Stimulated activated CD8-positive, alpha-beta memory T cell treated with anti-CD3 and anti-CD28 coated beads, Interleukin-7, amount 100 ng/mL, for 24 hours (primary cell): ENCODE measurements at regions not wholly inside any gene's neighbourhood (a gene's known extent, or its start where the extent isn't known, plus 50 kb on each side); places are given as distances from the start of the nearest gene placed in this dataset.

Experiments
- DNase-seq: peaks from one replicate; pipeline ENCODE4 v3.0.0-alpha.2; 2020; ENCODE audit warnings: low read depth

DNA sequence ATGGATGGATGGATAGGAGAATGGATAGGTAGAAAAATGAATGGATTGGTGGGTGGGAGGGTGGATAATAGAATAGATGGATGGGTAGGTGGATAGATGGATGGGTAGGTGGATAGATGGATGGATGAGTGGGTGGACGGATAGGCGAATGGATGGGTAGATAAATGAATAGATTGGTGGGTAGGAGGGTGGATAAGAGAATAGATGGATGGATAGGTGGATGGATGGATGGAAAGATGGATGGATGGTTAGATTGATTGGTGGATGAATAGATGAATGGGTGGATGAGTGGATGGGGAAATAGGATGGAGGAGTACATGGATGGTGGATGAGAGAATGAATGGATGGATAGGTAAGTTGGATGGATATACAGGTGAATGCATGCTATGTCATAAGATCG is 110.5 kb downstream of the CEBPB start:
- no peak for DNase-seq

DNA sequence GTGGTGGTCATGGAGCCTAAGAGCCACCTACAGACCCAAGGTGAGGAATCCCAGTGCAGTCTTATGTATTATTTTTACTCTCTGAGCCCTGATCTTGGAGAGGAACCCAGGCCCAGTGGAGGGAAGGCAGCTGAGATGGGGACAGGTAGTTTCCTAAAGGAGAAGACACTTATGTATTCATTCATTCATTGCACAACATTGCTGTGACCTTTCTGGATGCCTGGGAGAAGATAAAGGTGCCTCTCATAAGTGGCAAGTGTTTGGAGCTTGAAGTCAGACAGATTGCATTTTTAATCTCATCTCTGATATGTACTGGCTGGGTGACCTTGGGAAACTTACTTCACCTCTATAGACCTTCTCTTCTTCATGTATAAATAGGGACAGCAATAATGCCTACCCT is 111.1 kb downstream of the CEBPB start:
- no peak for DNase-seq

- DNase-seq, result no peak
Observed at GRCh38 chr20:50302341-50303057, 111.9 kb downstream of the CEBPB start.

- DNase-seq, result no peak
Observed at GRCh38 chr20:50303573-50304500, 113.2 kb downstream of the CEBPB start.

GRCh38 chr20:50304501-50304856 is 113.8 kb downstream of the CEBPB start:
- no peak for DNase-seq

GRCh38 chr20:50304923-50305635 is 114.4 kb downstream of the CEBPB start:
- no peak for DNase-seq

DNA sequence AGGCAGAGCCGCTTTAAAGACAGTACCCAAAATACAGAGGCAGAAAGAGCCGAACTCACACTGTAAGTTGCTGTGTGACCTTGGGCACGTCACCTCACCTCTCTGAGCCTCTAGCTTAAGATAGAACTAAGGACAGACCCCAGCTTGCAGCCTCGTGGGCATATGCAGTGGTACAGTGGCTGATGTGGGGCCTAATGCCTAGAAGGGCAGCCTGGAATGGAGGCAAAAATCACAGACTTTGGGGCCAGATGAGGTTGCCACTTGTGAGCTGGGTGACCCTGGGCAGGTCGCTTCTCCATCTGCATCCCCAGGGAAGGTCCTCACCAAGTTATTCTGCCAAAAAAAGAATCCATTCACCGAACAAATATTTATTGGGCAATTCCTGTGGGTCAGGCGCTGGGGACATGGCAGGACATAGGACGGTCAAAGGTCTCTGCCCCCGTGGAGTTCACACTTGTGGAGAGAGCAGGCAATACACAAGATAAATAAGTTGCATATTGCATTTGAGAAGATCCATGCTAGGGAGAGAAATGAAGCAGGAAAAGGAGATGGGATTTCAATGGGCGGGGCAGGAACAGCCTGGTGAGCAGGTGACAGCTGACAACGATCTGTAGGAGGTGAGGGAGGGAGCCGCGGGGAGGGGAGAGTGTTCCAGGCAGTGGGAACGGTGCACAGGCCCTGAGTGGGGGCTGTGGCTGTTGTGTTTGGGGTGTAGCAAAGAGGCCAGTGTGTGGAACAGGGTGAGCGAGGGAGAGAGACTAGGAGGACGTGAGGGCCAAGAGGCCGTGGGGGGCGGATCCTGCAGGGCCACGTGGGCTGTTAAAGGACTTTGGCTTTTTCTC is 115.2 kb downstream of the CEBPB start:
- DNase-seq, result no peak

DNA sequence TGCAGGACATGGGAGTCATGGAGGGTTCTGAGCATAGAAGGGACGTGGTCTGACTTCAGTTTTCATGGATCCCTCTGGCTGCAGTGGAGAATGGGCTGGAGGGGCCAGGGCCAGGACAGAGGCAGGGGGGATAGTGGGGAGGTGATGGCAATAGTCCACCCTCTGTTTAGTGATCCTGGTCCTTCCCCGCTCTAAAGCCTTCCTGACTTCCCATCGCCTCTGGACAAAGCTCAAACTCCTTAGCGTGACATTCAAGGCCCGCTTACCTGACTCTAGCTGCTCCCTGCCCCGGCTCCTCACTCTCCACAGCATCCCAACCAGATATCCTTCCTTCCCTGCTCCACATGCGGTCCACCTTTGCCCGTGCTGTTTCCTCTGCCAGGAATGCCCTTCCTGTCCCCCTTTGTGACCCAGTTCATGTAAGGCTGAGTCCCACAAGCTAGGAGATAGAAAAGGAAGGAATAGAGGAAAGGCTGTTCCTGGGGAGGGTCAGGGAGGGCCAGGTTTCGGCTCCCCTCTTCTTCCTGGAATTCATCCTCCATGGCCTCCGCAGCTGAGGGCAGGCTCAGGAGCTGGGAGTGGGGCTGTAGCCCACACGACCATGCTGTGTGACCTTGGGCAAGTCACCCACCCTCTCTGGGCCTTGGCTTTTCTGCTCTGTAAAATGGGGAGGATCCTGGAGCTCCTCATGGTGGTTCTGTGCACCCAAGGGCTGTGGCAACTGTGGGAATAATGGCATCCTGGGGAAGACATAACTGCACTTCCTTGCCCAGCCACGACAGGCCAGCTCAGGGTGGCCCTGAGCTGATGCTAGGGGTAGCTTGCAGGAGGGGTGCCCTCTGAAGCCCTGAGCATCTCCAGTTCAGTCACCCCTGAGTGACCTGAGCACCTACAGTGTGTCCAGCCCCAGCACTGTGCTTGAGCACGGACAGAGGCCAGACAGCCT is 116.1 kb downstream of the CEBPB start:
- DNase-seq, result no peak

GRCh38 chr20:50308166-50308512 is 117.5 kb downstream of the CEBPB start:
- DNase-seq, result no peak

- no peak for DNase-seq
Observed at GRCh38 chr20:50308513-50309279, 118.1 kb downstream of the CEBPB start.

DNA sequence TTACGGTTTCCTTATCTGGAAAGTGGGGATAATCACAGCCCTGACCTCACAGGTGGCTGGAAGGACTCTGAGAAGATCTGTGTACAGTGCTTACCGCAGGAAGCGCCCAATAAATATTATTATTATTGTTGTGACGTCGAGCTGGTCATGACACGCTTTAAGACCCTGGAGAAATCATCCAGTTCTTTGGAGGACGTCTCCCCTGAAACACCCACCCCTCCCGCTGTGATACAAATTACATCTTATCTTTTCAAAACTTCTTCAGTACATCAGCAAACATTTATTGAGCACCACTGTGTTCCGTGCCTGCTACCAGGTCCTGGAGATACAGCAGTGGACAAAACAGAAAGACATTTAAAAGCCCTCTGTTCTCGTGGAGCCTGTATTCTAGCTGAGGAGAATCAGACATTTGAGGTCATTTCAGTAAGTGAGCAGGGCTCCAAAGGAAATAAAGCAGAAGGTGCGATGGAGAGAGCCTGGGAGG is 118.7 kb downstream of the CEBPB start:
- DNase-seq, result no peak

- no peak for DNase-seq
Observed at GRCh38 chr20:50309764-50310672, 119.4 kb downstream of the CEBPB start.

- no peak for DNase-seq
Observed at GRCh38 chr20:50310673-50311051, 120.0 kb downstream of the CEBPB start.

DNA sequence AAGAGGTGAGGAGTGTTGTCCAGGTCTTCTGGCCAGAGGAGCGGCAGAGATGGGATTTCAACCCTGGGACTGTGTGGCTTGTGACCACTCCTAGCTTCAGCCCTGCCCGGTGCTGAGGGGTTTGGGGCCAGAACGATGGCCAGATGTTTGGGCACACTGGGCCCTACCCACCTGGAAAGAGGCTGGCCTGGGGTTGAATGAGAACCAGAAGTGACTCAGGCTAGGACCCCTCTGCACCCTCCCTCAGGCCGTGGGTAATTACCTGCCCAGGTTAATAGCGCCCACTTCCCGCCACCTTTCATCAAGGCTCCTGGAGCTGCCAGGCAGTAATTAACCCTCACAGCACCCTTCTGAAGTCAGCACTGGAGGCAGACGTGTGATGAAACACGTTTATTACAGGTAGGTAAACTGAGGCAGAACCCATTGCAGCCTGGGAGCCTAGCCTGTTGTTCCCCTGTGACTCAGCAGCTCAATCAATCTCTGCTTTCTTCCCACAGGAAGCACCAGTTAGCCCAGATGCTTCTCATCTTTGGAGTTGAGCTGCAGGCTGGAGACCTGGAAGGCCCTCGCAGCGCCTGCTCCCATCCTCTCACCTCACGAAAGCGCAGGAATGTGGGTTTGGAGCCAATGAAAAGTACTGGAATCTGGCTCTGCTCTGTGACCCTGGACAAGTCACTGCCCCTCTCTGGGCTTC is 120.8 kb downstream of the CEBPB start:
- no peak for DNase-seq

- no peak for DNase-seq
Observed at GRCh38 chr20:50312002-50312681, 121.5 kb downstream of the CEBPB start.

DNA sequence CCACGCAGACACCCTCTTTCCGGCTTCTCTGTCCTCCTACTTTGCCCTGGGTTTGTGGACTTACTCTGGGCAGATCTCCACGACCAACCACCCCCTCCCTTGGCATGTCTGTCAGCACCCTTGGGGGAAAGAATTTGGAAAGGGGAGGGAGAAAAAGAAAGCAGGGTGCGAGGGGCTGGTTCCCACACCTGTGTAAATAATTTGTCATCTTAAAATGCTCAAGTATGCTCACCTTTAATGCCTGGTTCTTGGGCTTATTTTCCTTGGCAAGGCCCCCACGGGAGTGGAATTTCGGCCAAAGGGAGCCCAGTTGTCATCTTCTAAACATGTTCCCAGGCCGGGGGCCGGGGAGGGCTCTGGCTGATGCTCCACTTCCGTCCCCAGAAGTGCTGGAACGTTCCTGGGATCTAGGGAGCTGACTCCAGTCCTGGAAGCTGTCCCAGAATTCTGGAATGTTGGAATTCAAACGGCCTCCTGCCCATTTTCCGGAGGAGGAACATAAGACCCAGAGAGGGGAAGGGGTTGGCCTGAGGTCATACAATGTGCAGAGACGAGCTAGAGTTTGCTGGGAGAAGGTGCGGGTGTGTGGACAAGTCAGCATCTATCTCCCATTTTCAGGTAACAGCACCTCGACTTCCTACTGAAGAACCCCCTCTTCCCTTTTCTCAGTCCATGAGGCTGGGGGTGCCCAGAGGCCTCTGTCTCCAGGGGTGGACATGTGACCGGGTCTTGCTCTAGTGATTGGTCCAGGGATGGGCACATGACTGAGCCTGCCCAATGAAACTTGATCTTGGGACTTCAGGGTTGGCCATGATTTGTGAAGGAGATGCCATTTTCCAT is 122.3 kb downstream of the CEBPB start:
- DNase-seq, result no peak

DNA sequence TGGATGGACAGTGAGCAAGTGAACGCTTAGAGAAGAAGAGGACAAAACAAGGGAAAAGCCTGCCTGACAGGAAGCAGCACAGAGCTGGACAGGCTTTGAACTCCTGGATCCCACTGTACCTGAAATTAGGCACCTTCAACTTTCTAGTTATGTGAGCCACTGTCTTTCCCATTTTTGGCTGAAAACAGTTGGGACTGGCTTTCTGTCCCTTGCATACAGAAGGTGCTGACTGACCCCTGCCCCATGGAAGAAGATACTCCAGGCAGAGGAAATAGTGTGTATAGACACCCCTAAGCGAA is 122.8 kb downstream of the CEBPB start:
- no peak for DNase-seq
